Activated naive CD8-positive, alpha-beta T cell treated with anti-CD3 and anti-CD28 coated beads, Interleukin-2, amount 50 U/mL, for 24 hours (primary cell): ENCODE measurements at regions not wholly inside any gene's neighbourhood (a gene's known extent, or its start where the extent isn't known, plus 50 kb on each side); places are given as distances from the start of the nearest gene placed in this dataset.

Experiments
- ATAC-seq: fragments of 150-1000 bp; cut with Tn5 transposase; one replicate; pipeline ENCODE4 v1.10.0; 2021
- DNase-seq: peaks from one replicate; pipeline ENCODE4 v3.0.0; 2021
- H3K27ac Mint-ChIP-seq: one replicate; pipeline ENCODE4 v1.8.0; 2021; ENCODE audit warnings: mild to moderate bottlenecking, mixed read lengths
- H3K27me3 Mint-ChIP-seq: one replicate; pipeline ENCODE4 v1.8.0; 2021; ENCODE audit warnings: mixed read lengths
- H3K36me3 Mint-ChIP-seq: one replicate; pipeline ENCODE4 v1.8.0; 2021; ENCODE audit warnings: low read depth, mixed read lengths
- H3K4me1 Mint-ChIP-seq: one replicate; pipeline ENCODE4 v1.8.0; 2021; ENCODE audit warnings: mixed read lengths
- H3K4me3 Mint-ChIP-seq: one replicate; pipeline ENCODE4 v1.8.0; 2021; ENCODE audit warnings: mild to moderate bottlenecking, moderate library complexity, mixed read lengths
- H3K9me3 Mint-ChIP-seq: one replicate; pipeline ENCODE4 v1.8.0; 2021; ENCODE audit warnings: mixed read lengths

DNA sequence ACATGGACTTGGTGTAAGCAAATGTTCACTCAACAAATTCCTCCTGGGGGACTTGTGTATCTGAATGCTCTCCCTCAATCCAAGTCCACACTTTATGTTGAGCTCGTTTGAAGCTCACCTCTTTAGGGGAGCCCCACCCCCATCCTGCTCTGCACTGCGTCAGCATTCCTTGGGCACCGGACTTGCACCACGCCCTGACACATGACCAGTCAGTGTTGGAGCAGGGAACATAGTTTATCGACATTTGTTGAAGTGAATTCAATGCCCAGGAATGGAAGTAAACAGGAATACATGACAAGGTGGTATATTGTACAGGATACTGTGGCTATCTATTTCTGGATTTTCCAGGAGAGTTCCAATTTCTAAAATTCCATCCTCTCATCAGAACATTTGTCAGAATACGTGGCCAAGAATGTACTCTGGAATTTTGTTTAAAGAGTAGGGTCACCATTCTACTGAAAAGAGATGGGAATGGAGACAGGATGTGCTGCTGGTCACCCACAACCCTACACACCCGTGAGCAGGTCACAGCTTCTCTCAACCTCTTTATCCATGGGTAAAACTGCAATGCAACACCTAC, 60.0 kb upstream of the LNX1 start:
- H3K27me3 Mint-ChIP-seq, result peaks cover 8% of the 10 kb centered on the region
- H3K4me1 Mint-ChIP-seq, result peaks cover 15% of the 10 kb centered on the region
- H3K27ac Mint-ChIP-seq, result no peak overlapping the region
- no peak overlapping the region for H3K4me3 Mint-ChIP-seq
- H3K9me3 Mint-ChIP-seq, result no peaks in the 10 kb centered on the region
- no peaks in the 10 kb centered on the region for H3K36me3 Mint-ChIP-seq
- DNase-seq (no peak), ATAC-seq (no peak)

GRCh38 chr4:53649357-53649756, 58.1 kb upstream of the LNX1 start:
- no peak overlapping the region for H3K4me3 Mint-ChIP-seq

DNA sequence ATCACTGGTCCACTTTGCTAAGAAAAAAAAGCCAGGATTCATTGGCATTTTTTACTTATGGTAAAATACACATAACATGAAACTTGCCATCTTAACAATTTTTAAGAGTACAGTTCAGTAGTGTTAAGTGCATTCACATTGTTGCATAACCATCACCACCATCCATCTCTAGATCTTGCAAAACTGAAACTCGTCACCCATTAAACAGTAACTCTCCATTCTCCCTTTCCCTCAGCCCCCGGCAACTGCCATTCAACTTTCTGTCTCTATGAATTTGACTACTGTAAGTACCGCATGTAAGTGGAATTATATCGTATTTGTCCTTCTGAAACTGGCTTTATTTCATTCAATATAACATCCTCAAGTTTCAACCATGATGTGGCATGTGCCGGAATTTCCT, 56.3 kb upstream of the LNX1 start:
- H3K27ac Mint-ChIP-seq, result no peak overlapping the region
- no peaks in the 10 kb centered on the region for H3K9me3 Mint-ChIP-seq
- ATAC-seq (no peak), DNase-seq (no peak)
- no peaks in the 10 kb centered on the region for H3K36me3 Mint-ChIP-seq
- H3K4me1 Mint-ChIP-seq, result no peaks in the 10 kb centered on the region
- peaks cover 4% of the 10 kb centered on the region for H3K27me3 Mint-ChIP-seq
- no peak overlapping the region for H3K4me3 Mint-ChIP-seq

More at GRCh38 chr4:53649357-53649756, 58.1 kb upstream of the LNX1 start:
- ATAC-seq (no peak), DNase-seq (no peak)
- Mint-ChIP-seq H3K27me3 (peaks cover 4% of the 10 kb centered on the region), H3K9me3 (no peaks in the 10 kb centered on the region), H3K4me1 (peaks cover 8% of the 10 kb centered on the region), H3K36me3 (no peaks in the 10 kb centered on the region), H3K27ac (no peak overlapping the region)

DNA sequence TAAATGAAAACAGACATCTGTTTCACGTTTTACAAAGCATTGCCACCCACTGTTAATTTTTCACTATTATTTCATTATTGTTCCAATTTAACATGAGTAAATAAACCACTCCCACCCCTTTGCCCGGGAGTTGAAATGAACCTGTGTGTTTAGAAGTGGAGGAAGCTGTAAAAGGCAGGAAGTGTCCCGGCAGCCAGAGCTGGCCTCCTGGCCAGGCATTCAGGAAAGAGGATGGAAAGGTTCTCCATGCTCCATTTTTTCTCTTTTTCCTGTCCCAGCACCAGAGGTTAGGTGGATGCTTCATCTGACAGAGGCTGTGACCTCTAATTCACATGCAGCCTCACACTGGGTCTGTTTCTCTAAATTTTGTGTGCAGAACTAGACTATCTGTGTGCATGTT, 55.5 kb upstream of the LNX1 start:
- DNase-seq (no peak), ATAC-seq (no peak)
- peaks cover 4% of the 10 kb centered on the region for H3K27me3 Mint-ChIP-seq
- H3K4me1 Mint-ChIP-seq, result no peaks in the 10 kb centered on the region
- no peak overlapping the region for H3K27ac Mint-ChIP-seq
- H3K4me3 Mint-ChIP-seq, result no peak overlapping the region
- H3K9me3 Mint-ChIP-seq, result no peaks in the 10 kb centered on the region
- H3K36me3 Mint-ChIP-seq, result no peaks in the 10 kb centered on the region

- Mint-ChIP-seq H3K4me3 (no peak overlapping the region), H3K9me3 (no peaks in the 10 kb centered on the region), H3K36me3 (no peaks in the 10 kb centered on the region), H3K4me1 (no peaks in the 10 kb centered on the region), H3K27ac (no peak overlapping the region), H3K27me3 (peaks cover 6% of the 10 kb centered on the region)
- DNase-seq (no peak), ATAC-seq (no peak)
Observed at GRCh38 chr4:53645108-53645507, 53.8 kb upstream of the LNX1 start.

- H3K27ac Mint-ChIP-seq, result no peak overlapping the region
- no peaks in the 10 kb centered on the region for H3K4me1 Mint-ChIP-seq
- H3K4me3 Mint-ChIP-seq, result no peak overlapping the region
- H3K27me3 Mint-ChIP-seq, result peaks cover 6% of the 10 kb centered on the region
- H3K36me3 Mint-ChIP-seq, result no peaks in the 10 kb centered on the region
- H3K9me3 Mint-ChIP-seq, result no peaks in the 10 kb centered on the region
- DNase-seq (no peak), ATAC-seq (peak; percentile 15)
Observed at GRCh38 chr4:53644607-53645006, 53.3 kb upstream of the LNX1 start.
